AG08396 (cell line): ENCODE measurements at regions not wholly inside any gene's neighbourhood (a gene's known extent, or its start where the extent isn't known, plus 50 kb on each side); places are given as distances from the start of the nearest gene placed in this dataset.

Experiments used
- DNase-seq: peaks from one replicate; pipeline ENCODE4 v3.0.0; 2012; ENCODE audit warnings: low spot score, mixed read lengths

GRCh38 chr2:204434660-204435462 lies 110.4 kb upstream of the PARD3B start:
- DNase-seq, result no peak

GRCh38 chr2:204436230-204436629 lies 109.0 kb upstream of the PARD3B start:
- DNase-seq, result peak; percentile 16

- DNase-seq, result no peak
These were observed 107.9 kb upstream of the PARD3B start for GRCh38 chr2:204437408-204437807.

GRCh38 chr2:204437815-204438756 lies 107.2 kb upstream of the PARD3B start:
- DNase-seq, result no peak

GRCh38 chr2:204441316-204441715 lies 104.0 kb upstream of the PARD3B start:
- DNase-seq, result no peak

- DNase-seq, result no peak
These were observed 100.1 kb upstream of the PARD3B start for GRCh38 chr2:204445149-204445548.

GRCh38 chr2:204447722-204448121 lies 97.6 kb upstream of the PARD3B start:
- no peak for DNase-seq

- DNase-seq, result no peak
These were observed 95.3 kb upstream of the PARD3B start for GRCh38 chr2:204449977-204450376.

GRCh38 chr2:204451766-204452165 lies 93.5 kb upstream of the PARD3B start:
- DNase-seq, result no peak

- DNase-seq, result peak; percentile 82
These were observed 92.7 kb upstream of the PARD3B start for GRCh38 chr2:204452464-204453023.

- no peak for DNase-seq
These were observed 91.5 kb upstream of the PARD3B start for GRCh38 chr2:204453730-204454167.

- no peak for DNase-seq
These were observed 90.4 kb upstream of the PARD3B start for GRCh38 chr2:204454672-204455380.

GRCh38 chr2:204468746-204469429 lies 76.4 kb upstream of the PARD3B start:
- DNase-seq, result peak; percentile 50

GRCh38 chr2:204470178-204470620 lies 75.1 kb upstream of the PARD3B start:
- DNase-seq, result no peak

GRCh38 chr2:204470621-204471196 lies 74.6 kb upstream of the PARD3B start:
- DNase-seq, result no peak

- DNase-seq, result no peak
These were observed 72.9 kb upstream of the PARD3B start for GRCh38 chr2:204472375-204472774.

GRCh38 chr2:204473224-204473623 lies 72.1 kb upstream of the PARD3B start:
- DNase-seq, result no peak

GRCh38 chr2:204475399-204475798 lies 69.9 kb upstream of the PARD3B start:
- no peak for DNase-seq

- DNase-seq, result no peak
These were observed 67.8 kb upstream of the PARD3B start for GRCh38 chr2:204477358-204477950.

GRCh38 chr2:204479557-204479956 lies 65.7 kb upstream of the PARD3B start:
- DNase-seq, result no peak
